ENCODE measurements at regions not wholly inside any gene's neighbourhood (a gene's known extent, or its start where the extent isn't known, plus 50 kb on each side); places are given as distances from the start of the nearest gene placed in this dataset.

- H2AFZ ChIP-seq (ENCODE audit: low read depth, low read length): no peak overlapping the region
- H3K27ac ChIP-seq (ENCODE audit: low read length): no peak overlapping the region
- H3K9me2 ChIP-seq (ENCODE audit: insufficient read depth, low read length): no peaks in the 10 kb centered on the region
- no peaks in the 10 kb centered on the region for H3K79me2 ChIP-seq (replicated peaks; ENCODE audit: insufficient read depth, low read length)
- H3K9me3 ChIP-seq (ENCODE audit: low read length): no peaks in the 10 kb centered on the region
- H3K27me3 ChIP-seq (ENCODE audit: insufficient read depth, low read depth, low read length): no peaks in the 10 kb centered on the region
- no peak overlapping the region for H3K4me2 ChIP-seq (ENCODE audit: low read length)
- H3K4me3 ChIP-seq (ENCODE audit: low read length): no peak overlapping the region
- no peak for TF ChIP-seq CTCF (IDR thresholded peaks at IDR 0.05; ENCODE audit: poor library complexity, severe bottlenecking)
- no peak for TF ChIP-seq MXI1 (conservative IDR thresholded peaks at IDR 0.05; ENCODE audit: poor library complexity, severe bottlenecking)
- TF ChIP-seq SMC3 (conservative IDR thresholded peaks at IDR 0.05; ENCODE audit: poor library complexity): no peak
- TF ChIP-seq EP300 (conservative IDR thresholded peaks at IDR 0.05; ENCODE audit: poor library complexity, severe bottlenecking): no peak
- no peak for TF ChIP-seq TAF1 (IDR thresholded peaks at IDR 0.05; ENCODE audit: low read depth)
- TF ChIP-seq EZH2 (IDR thresholded peaks at IDR 0.05; ENCODE audit: borderline replicate concordance, insufficient read depth, low read length, poor library complexity, severe bottlenecking): no peak
- no peak for TF ChIP-seq POLR2AphosphoS5 (IDR thresholded peaks at IDR 0.05)
- TF ChIP-seq RAD21 (conservative IDR thresholded peaks at IDR 0.05): no peak
- TF ChIP-seq REST (IDR thresholded peaks at IDR 0.05; ENCODE audit: borderline replicate concordance): no peak
- H4K20me1 ChIP-seq (ENCODE audit: insufficient read depth): no peaks in the 10 kb centered on the region
- no peaks in the 10 kb centered on the region for H3K36me3 ChIP-seq (ENCODE audit: insufficient read depth, low read length)
- no peak overlapping the region for H3K9ac ChIP-seq (ENCODE audit: low read length)
- H3F3A ChIP-seq (ENCODE audit: insufficient read depth, low read length, poor library complexity, severe bottlenecking): no peaks in the 10 kb centered on the region
These were observed 491.1 kb downstream of the MTRR start for GRCh38 chr5:8360012-8360411.

GRCh38 chr5:8362495-8362894, 493.5 kb downstream of the MTRR start:
- Histone ChIP-seq H4K20me1 (ENCODE audit: insufficient read depth) (no peaks in the 10 kb centered on the region), H3K9ac (ENCODE audit: low read length) (no peak overlapping the region), H3F3A (ENCODE audit: insufficient read depth, low read length, poor library complexity, severe bottlenecking) (no peaks in the 10 kb centered on the region), H3K9me2 (ENCODE audit: insufficient read depth, low read length) (no peaks in the 10 kb centered on the region), H3K9me3 (ENCODE audit: low read length) (no peaks in the 10 kb centered on the region), H3K79me2 (replicated peaks; ENCODE audit: insufficient read depth, low read length) (no peaks in the 10 kb centered on the region), H3K36me3 (ENCODE audit: insufficient read depth, low read length) (no peaks in the 10 kb centered on the region), H3K4me2 (ENCODE audit: low read length) (no peak overlapping the region), H3K27ac (ENCODE audit: low read length) (no peak overlapping the region), H3K4me3 (ENCODE audit: low read length) (no peak overlapping the region), H3K27me3 (ENCODE audit: insufficient read depth, low read depth, low read length) (no peaks in the 10 kb centered on the region), H2AFZ (ENCODE audit: low read depth, low read length) (no peak overlapping the region)
- no peak for TF ChIP-seq RAD21 (conservative IDR thresholded peaks at IDR 0.05)
- no peak for TF ChIP-seq EZH2 (IDR thresholded peaks at IDR 0.05; ENCODE audit: borderline replicate concordance, insufficient read depth, low read length, poor library complexity, severe bottlenecking)
- no peak for TF ChIP-seq POLR2AphosphoS5 (IDR thresholded peaks at IDR 0.05)
- no peak for TF ChIP-seq SMC3 (conservative IDR thresholded peaks at IDR 0.05; ENCODE audit: poor library complexity)
- no peak for TF ChIP-seq EP300 (conservative IDR thresholded peaks at IDR 0.05; ENCODE audit: poor library complexity, severe bottlenecking)
- TF ChIP-seq REST (IDR thresholded peaks at IDR 0.05; ENCODE audit: borderline replicate concordance): no peak
- TF ChIP-seq TAF1 (IDR thresholded peaks at IDR 0.05; ENCODE audit: low read depth): no peak
- no peak for TF ChIP-seq MXI1 (conservative IDR thresholded peaks at IDR 0.05; ENCODE audit: poor library complexity, severe bottlenecking)
- no peak for TF ChIP-seq CTCF (IDR thresholded peaks at IDR 0.05; ENCODE audit: poor library complexity, severe bottlenecking)

Data from neural cell (in vitro differentiated cells).